ENCODE measurements at regions not wholly inside any gene's neighbourhood (a gene's known extent, or its start where the extent isn't known, plus 50 kb on each side); places are given as distances from the start of the nearest gene placed in this dataset.

DNA sequence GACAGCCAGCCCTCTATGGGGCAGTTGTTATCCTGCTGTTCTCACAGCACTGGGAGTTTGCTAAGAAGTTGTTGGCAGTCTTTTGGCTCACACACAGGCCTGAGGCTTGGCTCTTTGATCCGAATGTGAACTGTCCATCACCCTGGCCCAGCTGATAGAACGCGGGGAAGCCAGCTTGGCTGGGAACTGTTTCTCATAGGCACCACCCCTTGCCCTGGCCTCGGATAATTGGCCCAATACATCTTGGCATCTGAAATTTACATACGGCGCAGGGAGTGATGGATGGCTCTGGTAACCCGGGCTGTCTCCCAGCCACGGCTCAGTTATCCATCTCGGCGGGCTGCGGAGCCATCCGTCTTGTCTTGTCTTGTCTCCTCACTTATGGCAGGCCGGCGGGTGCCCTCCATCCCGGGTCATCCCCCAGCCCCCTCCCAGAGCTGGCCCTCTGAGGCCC is 164.1 kb downstream of the PHETA1 start:
- Histone ChIP-seq H3K27me3 (ENCODE audit: insufficient read depth, poor library complexity, severe bottlenecking) (no peaks in the 10 kb centered on the region), H3K4me3 (replicated peaks; ENCODE audit: insufficient read depth, low read length) (no peak overlapping the region), H3K27ac (replicated peaks) (no peak overlapping the region)
- TF ChIP-seq REST (IDR thresholded peaks at IDR 0.05; ENCODE audit: insufficient replicate concordance, low read depth) (no peak), GABPA (IDR thresholded peaks at IDR 0.05; ENCODE audit: low read depth) (no peak), POLR2AphosphoS5 (IDR thresholded peaks at IDR 0.05; ENCODE audit: low read depth) (no peak), SPI1 (IDR thresholded peaks at IDR 0.05; ENCODE audit: borderline replicate concordance, low read depth) (no peak)
- TF ChIP-seq, protein P1, sequence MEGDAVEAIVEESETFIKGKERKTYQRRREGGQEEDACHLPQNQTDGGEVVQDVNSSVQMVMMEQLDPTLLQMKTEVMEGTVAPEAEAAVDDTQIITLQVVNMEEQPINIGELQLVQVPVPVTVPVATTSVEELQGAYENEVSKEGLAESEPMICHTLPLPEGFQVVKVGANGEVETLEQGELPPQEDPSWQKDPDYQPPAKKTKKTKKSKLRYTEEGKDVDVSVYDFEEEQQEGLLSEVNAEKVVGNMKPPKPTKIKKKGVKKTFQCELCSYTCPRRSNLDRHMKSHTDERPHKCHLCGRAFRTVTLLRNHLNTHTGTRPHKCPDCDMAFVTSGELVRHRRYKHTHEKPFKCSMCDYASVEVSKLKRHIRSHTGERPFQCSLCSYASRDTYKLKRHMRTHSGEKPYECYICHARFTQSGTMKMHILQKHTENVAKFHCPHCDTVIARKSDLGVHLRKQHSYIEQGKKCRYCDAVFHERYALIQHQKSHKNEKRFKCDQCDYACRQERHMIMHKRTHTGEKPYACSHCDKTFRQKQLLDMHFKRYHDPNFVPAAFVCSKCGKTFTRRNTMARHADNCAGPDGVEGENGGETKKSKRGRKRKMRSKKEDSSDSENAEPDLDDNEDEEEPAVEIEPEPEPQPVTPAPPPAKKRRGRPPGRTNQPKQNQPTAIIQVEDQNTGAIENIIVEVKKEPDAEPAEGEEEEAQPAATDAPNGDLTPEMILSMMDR (IDR thresholded peaks at IDR 0.05; ENCODE audit: insufficient read depth, low read length), result no peak
- DNase-seq (ENCODE audit: low read depth in 1 of 2, low spot score in 1 of 2), result no peak

DNA sequence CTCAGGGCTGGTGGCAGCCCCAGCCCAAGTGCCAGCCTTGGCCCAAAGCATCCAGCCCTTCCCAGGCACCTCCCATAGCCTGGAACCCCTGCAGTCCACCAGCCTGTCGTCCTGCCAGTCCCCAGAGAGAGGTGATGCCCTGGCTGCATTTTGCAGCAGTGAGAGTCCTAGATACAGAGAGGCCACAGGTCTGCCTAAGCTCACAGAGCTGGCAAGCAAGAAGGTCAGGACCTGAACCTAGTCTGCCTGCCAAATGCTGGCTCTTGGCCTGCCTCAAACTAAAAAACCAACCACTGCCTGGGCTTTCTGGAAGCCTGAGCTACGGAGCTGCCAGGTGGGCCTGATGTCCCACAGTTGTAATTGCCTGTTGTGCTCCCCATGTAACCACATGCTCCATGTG is 164.9 kb downstream of the PHETA1 start:
- Histone ChIP-seq H3K4me3 (replicated peaks; ENCODE audit: insufficient read depth, low read length) (no peak overlapping the region), H3K27me3 (ENCODE audit: insufficient read depth, poor library complexity, severe bottlenecking) (no peaks in the 10 kb centered on the region), H3K27ac (replicated peaks) (no peak overlapping the region)
- DNase-seq (ENCODE audit: low read depth in 1 of 2, low spot score in 1 of 2), result no peak
- TF ChIP-seq GABPA (IDR thresholded peaks at IDR 0.05; ENCODE audit: low read depth) (no peak), POLR2AphosphoS5 (IDR thresholded peaks at IDR 0.05; ENCODE audit: low read depth) (no peak)
- TF ChIP-seq, protein P1 (IDR thresholded peaks at IDR 0.05; ENCODE audit: insufficient read depth, low read length), result no peak

- TF ChIP-seq, protein P1 (IDR thresholded peaks at IDR 0.05; ENCODE audit: insufficient read depth, low read length), result no peak
- TF ChIP-seq SPI1 (IDR thresholded peaks at IDR 0.05; ENCODE audit: borderline replicate concordance, low read depth), result no peak
- TF ChIP-seq GABPA (IDR thresholded peaks at IDR 0.05; ENCODE audit: low read depth), result no peak
- no peak for TF ChIP-seq REST (IDR thresholded peaks at IDR 0.05; ENCODE audit: insufficient replicate concordance, low read depth)
- no peak for TF ChIP-seq POLR2AphosphoS5 (IDR thresholded peaks at IDR 0.05; ENCODE audit: low read depth)
- Histone ChIP-seq H3K27ac (replicated peaks) (no peak overlapping the region), H3K27me3 (ENCODE audit: insufficient read depth, poor library complexity, severe bottlenecking) (no peaks in the 10 kb centered on the region), H3K4me3 (replicated peaks; ENCODE audit: insufficient read depth, low read length) (no peak overlapping the region)
- DNase-seq (ENCODE audit: low read depth in 1 of 2, low spot score in 1 of 2), result no peak
Measured at GRCh38 chr12:111203446-111203845, 165.4 kb downstream of the PHETA1 start.

DNA sequence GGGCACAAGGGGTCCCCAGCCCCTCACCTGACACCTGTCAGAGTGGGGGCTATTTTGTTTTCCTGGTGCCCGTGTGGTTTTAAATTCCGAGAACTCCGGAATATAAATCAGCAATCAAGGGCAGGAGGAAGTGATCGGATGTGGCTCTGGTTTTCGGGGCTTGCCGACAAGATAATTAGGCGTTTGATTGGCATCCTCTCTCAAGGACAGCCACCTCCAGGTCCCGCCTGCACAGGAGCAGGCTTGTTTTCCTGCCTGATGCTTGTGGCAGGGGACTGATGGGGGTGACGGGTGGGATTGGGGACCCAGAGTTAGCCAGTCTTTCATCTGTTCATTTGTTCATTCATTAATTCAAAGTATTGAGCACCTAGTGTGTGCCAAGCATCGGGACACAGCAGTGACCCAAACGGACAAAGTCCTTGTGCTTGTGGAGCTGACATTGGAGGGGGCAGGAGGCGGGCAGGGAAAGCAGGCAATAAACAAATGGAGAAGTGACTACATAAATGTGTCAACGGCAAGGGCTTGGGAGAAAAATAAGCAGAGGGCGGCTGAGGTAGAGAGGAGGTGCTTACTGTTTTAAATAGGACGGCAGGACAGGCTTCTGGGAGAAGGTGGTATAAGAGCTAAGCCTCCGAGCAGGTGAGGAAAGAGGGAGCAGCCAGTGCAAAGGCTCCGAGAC is 166.5 kb downstream of the PHETA1 start:
- Histone ChIP-seq H3K27me3 (ENCODE audit: insufficient read depth, poor library complexity, severe bottlenecking) (no peaks in the 10 kb centered on the region), H3K27ac (replicated peaks) (no peak overlapping the region), H3K4me3 (replicated peaks; ENCODE audit: insufficient read depth, low read length) (no peak overlapping the region)
- DNase-seq (ENCODE audit: low read depth in 1 of 2, low spot score in 1 of 2), result no peak
- TF ChIP-seq GABPA (IDR thresholded peaks at IDR 0.05; ENCODE audit: low read depth) (no peak), REST (IDR thresholded peaks at IDR 0.05; ENCODE audit: insufficient replicate concordance, low read depth) (no peak), POLR2AphosphoS5 (IDR thresholded peaks at IDR 0.05; ENCODE audit: low read depth) (no peak), SPI1 (IDR thresholded peaks at IDR 0.05; ENCODE audit: borderline replicate concordance, low read depth) (no peak)
- TF ChIP-seq, protein P1 (IDR thresholded peaks at IDR 0.05; ENCODE audit: insufficient read depth, low read length), result no peak

Data from HL-60 (cell line).